ENCODE measurements at regions not wholly inside any gene's neighbourhood (a gene's known extent, or its start where the extent isn't known, plus 50 kb on each side); places are given as distances from the start of the nearest gene placed in this dataset.

- no peak for DNase-seq
Observed at GRCh38 chr1:17877316-17877715, 122.2 kb downstream of the ACTL8 start.

DNA sequence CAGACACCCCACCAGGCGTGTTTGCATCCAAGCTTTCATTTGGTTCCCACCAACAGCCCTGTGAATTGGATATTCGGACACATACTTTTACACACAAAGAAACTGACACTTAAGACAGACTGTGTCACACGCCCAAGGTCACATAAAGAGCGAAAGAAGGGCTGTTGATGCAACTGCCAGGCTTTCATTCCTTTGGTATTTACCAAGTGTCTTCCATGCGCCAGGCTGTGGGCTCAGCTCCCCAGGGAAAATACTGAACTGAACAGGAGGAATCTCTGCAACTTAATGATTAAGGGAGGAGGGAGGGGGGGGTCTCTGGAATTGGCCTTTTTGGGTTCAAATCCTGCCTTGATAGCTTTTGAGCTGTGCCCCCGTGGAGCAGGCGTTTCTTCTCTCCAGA, 122.8 kb downstream of the ACTL8 start:
- no peak for DNase-seq

GRCh38 chr1:17878837-17879236, 123.7 kb downstream of the ACTL8 start:
- no peak for DNase-seq

- no peak for DNase-seq
Observed at GRCh38 chr1:17880449-17880848, 125.3 kb downstream of the ACTL8 start.

GRCh38 chr1:17881761-17882160, 126.6 kb downstream of the ACTL8 start:
- no peak for DNase-seq

- no peak for DNase-seq
Observed at GRCh38 chr1:17883136-17883535, 128.0 kb downstream of the ACTL8 start.

- DNase-seq, result no peak
Observed at GRCh38 chr1:17883662-17884395, 128.7 kb downstream of the ACTL8 start.

GRCh38 chr1:17885663-17886320, 130.7 kb downstream of the ACTL8 start:
- DNase-seq, result no peak

GRCh38 chr1:17886386-17886785, 131.3 kb downstream of the ACTL8 start:
- no peak for DNase-seq

DNA sequence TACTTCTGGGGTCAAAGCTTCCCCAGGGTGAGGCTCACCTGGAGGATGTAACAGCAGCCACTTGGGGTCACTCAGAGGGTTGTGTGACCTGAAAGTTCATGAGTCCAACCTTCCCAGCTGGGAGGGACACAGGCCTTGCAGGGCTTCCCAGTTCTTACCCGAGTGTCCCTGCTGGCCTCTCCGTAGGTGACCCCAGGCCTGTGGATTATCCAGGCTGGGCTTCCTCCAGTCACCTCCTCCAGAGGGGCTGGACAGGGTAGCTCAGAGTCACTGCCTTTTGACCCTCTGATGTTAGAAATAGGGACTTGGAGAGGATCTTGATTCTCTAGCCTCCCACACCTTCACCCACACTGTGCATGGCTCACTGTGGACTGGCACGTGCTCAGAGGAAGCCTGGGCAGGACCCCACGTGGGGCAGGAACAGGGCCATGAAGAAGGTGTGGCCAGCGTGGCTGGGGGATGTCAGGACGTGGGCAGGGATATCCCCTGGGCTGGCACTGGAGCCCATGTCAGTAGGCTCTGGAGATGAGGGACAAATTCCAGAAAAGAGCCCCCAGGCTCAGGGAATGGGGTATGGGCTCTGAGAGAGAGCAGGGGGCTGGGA, 131.8 kb downstream of the ACTL8 start:
- no peak for DNase-seq

DNA sequence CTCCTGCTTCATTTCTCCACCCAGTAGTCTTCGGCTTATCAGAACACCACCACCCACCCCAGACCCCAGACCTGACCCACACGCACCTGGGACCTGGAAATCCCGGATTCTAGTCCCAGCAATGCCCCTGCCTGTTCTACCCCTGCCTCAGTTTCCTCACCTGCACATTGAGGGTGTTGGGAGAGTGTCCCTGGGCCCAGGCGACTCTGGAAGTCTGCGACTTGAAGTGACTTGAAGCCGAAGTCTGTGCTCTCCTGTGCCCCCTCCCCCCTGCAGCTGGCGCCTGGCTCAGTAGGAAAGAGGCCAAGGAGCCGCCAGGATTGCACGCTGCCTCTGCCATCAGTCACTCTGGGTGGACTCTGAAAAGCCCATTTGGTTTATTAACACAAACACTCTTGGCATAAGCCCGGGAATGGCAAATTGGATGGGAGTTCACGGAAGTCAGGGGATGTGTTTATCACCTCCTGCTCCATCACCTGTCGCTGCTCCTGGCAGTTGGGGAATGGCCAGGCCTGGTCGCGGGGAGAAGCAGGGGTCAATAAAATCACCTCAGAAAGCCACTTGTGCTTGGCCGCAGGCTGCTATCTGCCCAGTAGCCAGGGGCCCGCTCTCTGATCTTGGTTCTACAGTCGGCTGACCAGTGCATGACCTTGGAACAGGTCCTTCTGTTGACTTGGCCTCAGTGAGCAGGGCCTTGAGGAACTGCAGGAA, 132.7 kb downstream of the ACTL8 start:
- no peak for DNase-seq

DNA sequence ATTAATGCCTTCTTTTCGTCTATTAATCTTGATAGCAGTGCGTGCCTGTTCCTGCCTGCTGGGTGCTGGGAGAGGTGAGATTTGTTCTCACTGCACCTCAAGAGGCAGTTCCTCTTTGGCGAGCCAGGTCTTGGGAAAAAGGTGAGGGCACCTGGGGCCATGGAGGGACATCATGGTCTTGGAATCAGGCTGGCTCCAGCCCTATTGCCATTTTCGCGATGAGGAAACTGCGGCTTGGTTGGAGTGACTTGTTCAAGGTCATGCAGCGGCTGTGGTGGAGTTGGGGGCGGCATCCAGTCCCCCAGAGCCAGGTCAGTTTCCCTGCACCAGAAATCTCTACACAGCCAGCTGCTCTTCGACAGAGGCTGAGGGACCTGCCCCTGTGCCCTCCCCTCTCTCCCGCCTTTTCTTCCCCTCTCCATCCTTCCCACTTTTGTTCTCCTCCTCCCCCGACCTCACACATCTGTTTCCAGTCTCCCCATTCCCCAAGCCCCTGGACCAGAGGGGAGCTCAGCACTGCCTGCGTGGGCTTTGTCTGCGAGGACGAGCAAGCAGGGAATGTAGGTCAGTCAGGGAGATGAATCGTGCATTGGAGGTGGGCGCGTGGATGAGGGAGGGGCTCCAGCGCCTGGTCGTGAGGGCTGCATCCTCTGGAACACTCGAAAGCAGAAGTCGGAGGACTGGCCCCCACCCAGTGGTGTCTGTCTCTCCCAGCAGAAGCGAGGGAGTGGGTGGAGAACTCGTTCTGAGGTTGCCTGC, 135.1 kb downstream of the ACTL8 start:
- no peak for DNase-seq

- DNase-seq, result no peak
Observed at GRCh38 chr1:17890815-17891191, 135.7 kb downstream of the ACTL8 start.

- no peak for DNase-seq
Observed at GRCh38 chr1:17891205-17892110, 136.3 kb downstream of the ACTL8 start.

DNA sequence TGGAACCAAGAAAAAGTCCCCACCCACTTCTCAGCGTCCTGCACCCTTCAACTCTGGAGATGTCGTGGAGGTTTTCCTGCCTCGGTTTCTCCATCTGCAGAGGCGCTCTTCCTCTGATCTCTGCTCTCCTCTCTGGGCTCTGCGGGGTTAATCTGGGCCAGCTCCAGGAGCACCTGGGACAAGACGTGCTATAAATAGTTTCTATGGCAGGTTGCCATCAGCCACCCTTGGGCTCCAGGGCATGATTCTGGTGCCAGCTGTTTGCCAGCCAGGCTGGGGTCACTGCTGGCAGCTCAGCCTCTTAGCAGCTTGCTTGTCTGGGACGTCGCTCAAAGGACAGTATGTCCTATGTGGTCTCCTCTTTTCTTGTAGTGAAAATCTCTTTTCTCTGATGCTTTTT, 137.1 kb downstream of the ACTL8 start:
- DNase-seq, result no peak

- no peak for DNase-seq
Observed at GRCh38 chr1:17892851-17893250, 137.7 kb downstream of the ACTL8 start.

DNA sequence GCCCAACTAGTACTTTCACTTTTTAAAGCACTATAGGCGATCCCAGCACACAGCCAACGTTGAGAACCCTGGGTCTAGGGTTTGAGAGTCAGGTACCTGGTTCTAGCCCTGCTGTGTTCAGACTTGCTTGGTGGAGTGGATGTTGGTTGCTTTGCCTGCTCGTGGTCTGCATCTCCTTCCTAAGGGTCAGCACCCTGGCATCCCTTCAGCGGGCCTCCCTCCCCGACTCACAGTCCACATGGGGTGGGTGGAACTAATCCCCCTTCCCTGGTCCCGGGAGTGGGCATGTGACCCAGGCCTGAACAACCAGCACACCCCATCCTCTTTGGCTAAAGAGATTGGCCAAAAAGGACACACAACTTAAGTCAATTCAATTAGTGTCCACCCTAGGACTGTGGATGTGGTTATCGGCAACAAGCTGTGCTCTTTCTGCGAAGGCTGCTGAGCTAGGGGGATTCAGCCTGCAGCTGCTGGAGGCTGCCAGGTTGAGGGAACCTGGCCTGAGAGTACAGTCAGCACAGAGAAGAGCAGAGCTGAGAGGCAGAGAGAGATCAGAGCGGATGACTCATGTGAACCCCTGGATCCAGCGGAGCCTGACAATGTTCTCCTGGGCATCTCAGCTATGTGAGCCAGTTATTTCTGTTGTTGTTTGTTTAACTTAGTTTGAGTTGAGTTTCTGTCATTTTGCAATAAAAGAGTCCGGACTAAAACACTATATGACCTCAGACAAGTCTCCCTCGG, 138.9 kb downstream of the ACTL8 start:
- no peak for DNase-seq

DNA sequence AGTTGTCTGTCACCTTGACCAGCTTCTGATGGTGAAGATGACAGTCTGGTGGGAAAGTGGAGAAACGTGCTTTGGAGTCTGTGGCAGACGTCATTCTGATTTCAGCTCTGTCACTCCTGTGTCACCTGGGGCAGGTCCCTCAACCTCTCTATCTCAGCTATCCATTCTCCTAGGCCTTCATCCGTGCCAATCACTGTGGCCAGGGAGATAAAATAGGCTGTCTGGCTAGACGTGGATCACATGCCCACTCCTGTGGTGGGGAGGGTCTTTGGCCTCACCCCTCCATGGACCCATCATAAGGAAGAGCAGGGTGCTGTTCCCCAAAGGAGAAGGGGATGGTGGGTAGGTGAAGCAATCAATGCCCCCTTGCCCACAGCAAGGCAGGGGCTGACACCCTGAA, 140.3 kb downstream of the ACTL8 start:
- no peak for DNase-seq

DNA sequence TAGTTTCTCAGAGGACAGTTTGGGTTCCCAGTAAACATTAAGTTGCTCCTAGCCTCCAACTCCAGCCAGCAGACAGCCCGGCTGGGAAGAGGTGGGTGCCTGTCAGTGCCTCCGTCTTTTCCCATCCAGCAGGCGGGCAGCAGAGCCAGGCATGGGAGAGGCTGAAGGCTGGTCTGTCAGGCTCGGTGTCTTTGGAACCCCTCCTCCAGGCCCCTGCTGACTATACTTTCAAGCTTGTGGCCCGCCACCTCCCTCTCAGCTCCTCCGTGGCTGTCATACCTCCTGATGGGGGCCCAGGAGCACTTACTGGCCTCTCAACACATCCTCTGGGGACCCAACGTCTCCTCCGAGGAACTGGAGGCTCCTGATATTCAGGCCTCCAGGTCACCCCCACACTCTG, 140.9 kb downstream of the ACTL8 start:
- no peak for DNase-seq

GRCh38 chr1:17903386-17903785, 148.3 kb downstream of the ACTL8 start:
- DNase-seq, result no peak

DNA sequence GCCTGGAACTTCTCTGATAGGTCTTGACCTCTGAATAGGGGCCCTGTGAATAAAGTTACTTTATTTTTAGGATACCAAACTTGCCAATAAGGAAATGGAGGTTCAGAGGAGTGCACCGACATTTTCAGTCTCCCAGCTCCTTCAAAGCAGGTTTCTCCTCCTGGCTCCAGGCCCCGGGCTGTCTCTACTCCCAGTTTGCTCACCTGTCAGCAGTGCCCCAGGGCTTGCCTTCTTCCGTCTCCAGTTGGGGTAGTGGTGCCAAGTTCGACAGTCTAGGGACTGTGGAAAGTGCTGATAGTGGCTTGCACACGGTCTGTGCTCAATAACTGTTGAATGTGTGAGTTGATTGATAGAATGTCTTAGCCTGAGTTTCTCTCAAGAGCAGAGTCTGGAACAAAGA, 149.2 kb downstream of the ACTL8 start:
- no peak for DNase-seq

All from hippocampal formation (tissue), 2 donors.